GM23338 (cell line): ENCODE measurements at regions not wholly inside any gene's neighbourhood (a gene's known extent, or its start where the extent isn't known, plus 50 kb on each side); places are given as distances from the start of the nearest gene placed in this dataset.

Experiments
- ATAC-seq: fragments of 200-7000 bp; cut with Tn5 transposase; 3 replicates; pipeline ENCODE4 v1.9.1; 2020
- DNase-seq: peaks from one replicate; pipeline ENCODE4 v3.0.0-alpha.2; 2015; ENCODE audit warnings: low spot score
- H2AFZ ChIP-seq: fragments of 200-600 bp; sonication (generic); 2 replicates; pipeline ENCODE4 v1.8.0; 2016; ENCODE audit warnings: antibody characterized with exemption, mild to moderate bottlenecking, moderate library complexity
- H3F3A ChIP-seq: fragments of 200-600 bp; sonication (generic); replicated peaks from 2 replicates; pipeline ENCODE4 v1.8.0; 2017; ENCODE audit warnings: antibody characterized with exemption, mixed run types, low read depth
- H3K27ac ChIP-seq: fragments of 200-600 bp; sonication (generic); 2 replicates; pipeline ENCODE4 v1.6.1; 2016; ENCODE audit warnings: low read depth
- H3K27me3 ChIP-seq: fragments of 200-600 bp; sonication (generic); 2 replicates; pipeline ENCODE4 v1.8.0; 2016; ENCODE audit warnings: mild to moderate bottlenecking, mixed run types, moderate library complexity; ENCODE audit not compliant: insufficient read depth
- H3K36me3 ChIP-seq: fragments of 200-600 bp; sonication (generic); 2 replicates; pipeline ENCODE4 v1.8.0; 2016; ENCODE audit warnings: mild to moderate bottlenecking; ENCODE audit not compliant: insufficient read depth
- H3K4me1 ChIP-seq: fragments of 200-600 bp; sonication (generic); 2 replicates; pipeline ENCODE4 v1.8.0; 2016; ENCODE audit warnings: mild to moderate bottlenecking, moderate library complexity; ENCODE audit not compliant: insufficient read depth
- H3K4me2 ChIP-seq: fragments of 200-600 bp; sonication (generic); 2 replicates; pipeline ENCODE4 v1.7.1; 2017; ENCODE audit warnings: mixed run types
- H3K4me3 ChIP-seq: fragments of 200-600 bp; sonication (generic); 2 replicates; pipeline ENCODE4 v1.6.1; 2016; ENCODE audit warnings: mixed run types
- H3K79me2 ChIP-seq: fragments of 200-600 bp; sonication (generic); replicated peaks from 2 replicates; pipeline ENCODE4 v1.8.0; 2017; ENCODE audit warnings: mild to moderate bottlenecking; ENCODE audit not compliant: insufficient read depth
- H3K9me2 ChIP-seq: fragments of 200-600 bp; sonication (generic); 2 replicates; pipeline ENCODE4 v1.8.0; 2017; ENCODE audit not compliant: insufficient read depth
- H4K20me1 ChIP-seq: fragments of 200-600 bp; sonication (generic); replicated peaks from 2 replicates; pipeline ENCODE4 v1.8.0; 2017; ENCODE audit warnings: mild to moderate bottlenecking; ENCODE audit not compliant: insufficient read depth
- H3K27ac Mint-ChIP-seq: 2 replicates; pipeline ENCODE4 v1.8.0; 2020; ENCODE audit warnings: inconsistent platforms, mild to moderate bottlenecking, moderate library complexity, mixed read lengths
- H3K27me3 Mint-ChIP-seq: 3 replicates; pipeline ENCODE4 v1.8.0; 2022; ENCODE audit warnings: low read depth, mild to moderate bottlenecking, moderate library complexity, mixed read lengths, inconsistent platforms; ENCODE audit not compliant: insufficient read depth, poor library complexity
- H3K36me3 Mint-ChIP-seq: 3 replicates; pipeline ENCODE4 v1.8.0; 2021; ENCODE audit warnings: low read depth, mild to moderate bottlenecking, inconsistent platforms, moderate library complexity, mixed read lengths
- H3K4me1 Mint-ChIP-seq: 3 replicates; pipeline ENCODE4 v1.8.0; 2020; ENCODE audit warnings: mild to moderate bottlenecking, inconsistent platforms, mixed read lengths
- H3K4me3 Mint-ChIP-seq: 3 replicates; pipeline ENCODE4 v1.8.0; 2021; ENCODE audit warnings: moderate library complexity, mild to moderate bottlenecking, inconsistent platforms, mixed read lengths
- H3K9me3 Mint-ChIP-seq: 3 replicates; pipeline ENCODE4 v1.8.0; 2020; ENCODE audit warnings: moderate library complexity, mild to moderate bottlenecking, inconsistent platforms, mixed read lengths
- CREB1 ChIP-seq: fragments of 250-450 bp; sonication (Bioruptor Pico); IDR thresholded peaks from 2 replicates; pipeline ENCODE4 v1.5.0; 2020; ENCODE audit warnings: low read depth, mild to moderate bottlenecking, moderate library complexity
- EZH2 ChIP-seq: fragments of 200-600 bp; sonication (generic); IDR thresholded peaks from one replicate; pipeline ENCODE4 v1.8.0; 2017; ENCODE audit warnings: antibody characterized with exemption, mild to moderate bottlenecking, low read depth; ENCODE audit not compliant: unreplicated experiment
- EZH2phosphoT487 ChIP-seq: fragments of 200-600 bp; sonication (generic); IDR thresholded peaks from one replicate; pipeline ENCODE4 v1.8.1; 2018; ENCODE audit warnings: antibody characterized with exemption; ENCODE audit not compliant: unreplicated experiment
- JUNB ChIP-seq: IDR thresholded peaks from one replicate; pipeline ENCODE4 v1.6.1; 2016; ENCODE audit warnings: antibody characterized with exemption; ENCODE audit not compliant: unreplicated experiment
- NANOG ChIP-seq: IDR thresholded peaks from 2 replicates; pipeline ENCODE4 v1.6.1; 2016; ENCODE audit warnings: antibody characterized with exemption, borderline replicate concordance
- POLR2AphosphoS5 ChIP-seq: IDR thresholded peaks from 2 replicates; pipeline ENCODE4 v1.6.1; 2016; ENCODE audit warnings: antibody characterized with exemption, low read depth
- STAT1 ChIP-seq: IDR thresholded peaks from one replicate; pipeline ENCODE4 v1.6.1; 2016; ENCODE audit warnings: antibody characterized with exemption; ENCODE audit not compliant: unreplicated experiment
- ZNF114 ChIP-seq: fragments of 250-450 bp; sonication (Bioruptor Pico); IDR thresholded peaks from 2 replicates; pipeline ENCODE4 v1.5.0; 2020; ENCODE audit warnings: mild to moderate bottlenecking, moderate library complexity
- ZNF331 ChIP-seq: fragments of 250-450 bp; sonication (Bioruptor Pico); IDR thresholded peaks from 2 replicates; pipeline ENCODE4 v1.5.0; 2020; ENCODE audit warnings: low read depth, mild to moderate bottlenecking, moderate library complexity
- TF ChIP-seq, protein P1 (sequence below): IDR thresholded peaks from one replicate; pipeline ENCODE4 v1.6.1; 2018; ENCODE audit warnings: antibody characterized with exemption; ENCODE audit not compliant: unreplicated experiment
- TF ChIP-seq, protein P2 (sequence below): fragments of 250-450 bp; sonication (Bioruptor Pico); IDR thresholded peaks from 2 replicates; pipeline ENCODE4 v1.5.0; 2020; ENCODE audit warnings: mild to moderate bottlenecking, moderate library complexity
- TF ChIP-seq, protein P3 (sequence below), 2 experiments: fragments of 200-600 bp in 1 of 2; sonication (generic) in 1 of 2; conservative IDR thresholded peaks; 2 replicates each; pipeline versions ENCODE4 v1.5.1 to v1.6.1; 2016 to 2017; ENCODE audit warnings: antibody characterized with exemption in 2 of 2, low read depth in 2 of 2, mild to moderate bottlenecking in 2 of 2, moderate library complexity in 1 of 2
- TF ChIP-seq, protein P4 (sequence below): IDR thresholded peaks from 2 replicates; pipeline ENCODE4 v1.6.1; 2016; ENCODE audit warnings: antibody characterized with exemption

DNA sequence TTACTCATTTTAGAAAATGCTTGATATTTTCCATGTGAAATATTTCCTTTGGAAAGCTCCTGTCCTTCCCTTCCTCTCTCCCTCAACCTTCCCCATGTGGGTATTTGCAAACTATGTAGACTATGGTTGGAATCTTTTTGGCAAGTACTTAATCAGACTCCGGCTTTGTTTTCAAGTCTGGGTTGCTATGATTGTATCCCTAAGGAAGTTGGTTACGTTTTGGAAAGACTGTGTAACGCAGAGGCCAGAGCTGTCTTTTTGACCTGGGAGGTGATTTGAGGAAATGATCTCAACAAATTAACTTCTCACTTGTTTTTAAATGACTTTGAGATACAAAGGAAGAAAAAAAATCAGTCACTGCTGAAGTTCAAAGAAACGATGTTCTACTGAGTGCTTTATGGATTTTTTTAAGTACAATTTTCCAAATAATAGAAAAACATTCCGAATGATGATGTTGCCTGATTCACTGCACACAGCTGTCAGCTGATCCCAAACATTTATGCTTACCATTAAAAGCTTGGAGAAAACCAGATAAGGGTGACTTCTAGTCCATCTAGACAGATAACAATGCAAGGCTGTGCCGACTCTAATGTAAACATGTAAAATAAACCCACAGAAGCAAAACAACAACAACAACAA, 145.5 kb upstream of the CELF2 start:
- Mint-ChIP-seq H3K27me3 (peaks cover 4% of the 10 kb centered on the region), H3K4me3 (no peak overlapping the region), H3K4me1 (peaks cover 19% of the 10 kb centered on the region), H3K9me3 (no peaks in the 10 kb centered on the region), H3K36me3 (no peaks in the 10 kb centered on the region), H3K27ac (no peak overlapping the region)
- H4K20me1 ChIP-seq = no peaks in the 10 kb centered on the region
- no peak overlapping the region for H2AFZ ChIP-seq
- ATAC-seq (no peak), DNase-seq (peak; percentile 46)
- TF ChIP-seq, protein P1, sequence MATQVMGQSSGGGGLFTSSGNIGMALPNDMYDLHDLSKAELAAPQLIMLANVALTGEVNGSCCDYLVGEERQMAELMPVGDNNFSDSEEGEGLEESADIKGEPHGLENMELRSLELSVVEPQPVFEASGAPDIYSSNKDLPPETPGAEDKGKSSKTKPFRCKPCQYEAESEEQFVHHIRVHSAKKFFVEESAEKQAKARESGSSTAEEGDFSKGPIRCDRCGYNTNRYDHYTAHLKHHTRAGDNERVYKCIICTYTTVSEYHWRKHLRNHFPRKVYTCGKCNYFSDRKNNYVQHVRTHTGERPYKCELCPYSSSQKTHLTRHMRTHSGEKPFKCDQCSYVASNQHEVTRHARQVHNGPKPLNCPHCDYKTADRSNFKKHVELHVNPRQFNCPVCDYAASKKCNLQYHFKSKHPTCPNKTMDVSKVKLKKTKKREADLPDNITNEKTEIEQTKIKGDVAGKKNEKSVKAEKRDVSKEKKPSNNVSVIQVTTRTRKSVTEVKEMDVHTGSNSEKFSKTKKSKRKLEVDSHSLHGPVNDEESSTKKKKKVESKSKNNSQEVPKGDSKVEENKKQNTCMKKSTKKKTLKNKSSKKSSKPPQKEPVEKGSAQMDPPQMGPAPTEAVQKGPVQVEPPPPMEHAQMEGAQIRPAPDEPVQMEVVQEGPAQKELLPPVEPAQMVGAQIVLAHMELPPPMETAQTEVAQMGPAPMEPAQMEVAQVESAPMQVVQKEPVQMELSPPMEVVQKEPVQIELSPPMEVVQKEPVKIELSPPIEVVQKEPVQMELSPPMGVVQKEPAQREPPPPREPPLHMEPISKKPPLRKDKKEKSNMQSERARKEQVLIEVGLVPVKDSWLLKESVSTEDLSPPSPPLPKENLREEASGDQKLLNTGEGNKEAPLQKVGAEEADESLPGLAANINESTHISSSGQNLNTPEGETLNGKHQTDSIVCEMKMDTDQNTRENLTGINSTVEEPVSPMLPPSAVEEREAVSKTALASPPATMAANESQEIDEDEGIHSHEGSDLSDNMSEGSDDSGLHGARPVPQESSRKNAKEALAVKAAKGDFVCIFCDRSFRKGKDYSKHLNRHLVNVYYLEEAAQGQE = no peak
- TF ChIP-seq, protein P2, sequence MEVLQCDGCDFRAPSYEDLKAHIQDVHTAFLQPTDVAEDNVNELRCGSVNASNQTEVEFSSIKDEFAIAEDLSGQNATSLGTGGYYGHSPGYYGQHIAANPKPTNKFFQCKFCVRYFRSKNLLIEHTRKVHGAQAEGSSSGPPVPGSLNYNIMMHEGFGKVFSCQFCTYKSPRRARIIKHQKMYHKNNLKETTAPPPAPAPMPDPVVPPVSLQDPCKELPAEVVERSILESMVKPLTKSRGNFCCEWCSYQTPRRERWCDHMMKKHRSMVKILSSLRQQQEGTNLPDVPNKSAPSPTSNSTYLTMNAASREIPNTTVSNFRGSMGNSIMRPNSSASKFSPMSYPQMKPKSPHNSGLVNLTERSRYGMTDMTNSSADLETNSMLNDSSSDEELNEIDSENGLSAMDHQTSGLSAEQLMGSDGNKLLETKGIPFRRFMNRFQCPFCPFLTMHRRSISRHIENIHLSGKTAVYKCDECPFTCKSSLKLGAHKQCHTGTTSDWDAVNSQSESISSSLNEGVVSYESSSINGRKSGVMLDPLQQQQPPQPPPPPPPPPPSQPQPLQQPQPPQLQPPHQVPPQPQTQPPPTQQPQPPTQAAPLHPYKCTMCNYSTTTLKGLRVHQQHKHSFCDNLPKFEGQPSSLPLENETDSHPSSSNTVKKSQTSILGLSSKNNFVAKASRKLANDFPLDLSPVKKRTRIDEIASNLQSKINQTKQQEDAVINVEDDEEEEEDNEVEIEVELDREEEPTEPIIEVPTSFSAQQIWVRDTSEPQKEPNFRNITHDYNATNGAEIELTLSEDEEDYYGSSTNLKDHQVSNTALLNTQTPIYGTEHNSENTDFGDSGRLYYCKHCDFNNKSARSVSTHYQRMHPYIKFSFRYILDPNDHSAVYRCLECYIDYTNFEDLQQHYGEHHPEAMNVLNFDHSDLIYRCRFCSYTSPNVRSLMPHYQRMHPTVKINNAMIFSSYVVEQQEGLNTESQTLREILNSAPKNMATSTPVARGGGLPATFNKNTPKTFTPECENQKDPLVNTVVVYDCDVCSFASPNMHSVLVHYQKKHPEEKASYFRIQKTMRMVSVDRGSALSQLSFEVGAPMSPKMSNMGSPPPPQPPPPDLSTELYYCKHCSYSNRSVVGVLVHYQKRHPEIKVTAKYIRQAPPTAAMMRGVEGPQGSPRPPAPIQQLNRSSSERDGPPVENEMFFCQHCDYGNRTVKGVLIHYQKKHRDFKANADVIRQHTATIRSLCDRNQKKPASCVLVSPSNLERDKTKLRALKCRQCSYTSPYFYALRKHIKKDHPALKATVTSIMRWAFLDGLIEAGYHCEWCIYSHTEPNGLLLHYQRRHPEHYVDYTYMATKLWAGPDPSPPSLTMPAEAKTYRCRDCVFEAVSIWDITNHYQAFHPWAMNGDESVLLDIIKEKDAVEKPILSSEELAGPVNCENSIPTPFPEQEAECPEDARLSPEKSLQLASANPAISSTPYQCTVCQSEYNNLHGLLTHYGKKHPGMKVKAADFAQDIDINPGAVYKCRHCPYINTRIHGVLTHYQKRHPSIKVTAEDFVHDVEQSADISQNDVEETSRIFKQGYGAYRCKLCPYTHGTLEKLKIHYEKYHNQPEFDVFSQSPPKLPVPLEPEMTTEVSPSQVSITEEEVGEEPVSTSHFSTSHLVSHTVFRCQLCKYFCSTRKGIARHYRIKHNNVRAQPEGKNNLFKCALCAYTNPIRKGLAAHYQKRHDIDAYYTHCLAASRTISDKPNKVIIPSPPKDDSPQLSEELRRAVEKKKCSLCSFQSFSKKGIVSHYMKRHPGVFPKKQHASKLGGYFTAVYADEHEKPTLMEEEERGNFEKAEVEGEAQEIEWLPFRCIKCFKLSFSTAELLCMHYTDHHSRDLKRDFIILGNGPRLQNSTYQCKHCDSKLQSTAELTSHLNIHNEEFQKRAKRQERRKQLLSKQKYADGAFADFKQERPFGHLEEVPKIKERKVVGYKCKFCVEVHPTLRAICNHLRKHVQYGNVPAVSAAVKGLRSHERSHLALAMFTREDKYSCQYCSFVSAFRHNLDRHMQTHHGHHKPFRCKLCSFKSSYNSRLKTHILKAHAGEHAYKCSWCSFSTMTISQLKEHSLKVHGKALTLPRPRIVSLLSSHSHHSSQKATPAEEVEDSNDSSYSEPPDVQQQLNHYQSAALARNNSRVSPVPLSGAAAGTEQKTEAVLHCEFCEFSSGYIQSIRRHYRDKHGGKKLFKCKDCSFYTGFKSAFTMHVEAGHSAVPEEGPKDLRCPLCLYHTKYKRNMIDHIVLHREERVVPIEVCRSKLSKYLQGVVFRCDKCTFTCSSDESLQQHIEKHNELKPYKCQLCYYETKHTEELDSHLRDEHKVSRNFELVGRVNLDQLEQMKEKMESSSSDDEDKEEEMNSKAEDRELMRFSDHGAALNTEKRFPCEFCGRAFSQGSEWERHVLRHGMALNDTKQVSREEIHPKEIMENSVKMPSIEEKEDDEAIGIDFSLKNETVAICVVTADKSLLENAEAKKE = no peak
- TF ChIP-seq STAT1 (no peak), POLR2AphosphoS5 (no peak), ZNF114 (CRISPR knock-in tag) (no peak), EZH2phosphoT487 (no peak), EZH2 (no peak), NANOG (no peak), ZNF331 (CRISPR knock-in tag) (no peak), CREB1 (no peak), JUNB (no peak)
- TF ChIP-seq, protein P3, sequence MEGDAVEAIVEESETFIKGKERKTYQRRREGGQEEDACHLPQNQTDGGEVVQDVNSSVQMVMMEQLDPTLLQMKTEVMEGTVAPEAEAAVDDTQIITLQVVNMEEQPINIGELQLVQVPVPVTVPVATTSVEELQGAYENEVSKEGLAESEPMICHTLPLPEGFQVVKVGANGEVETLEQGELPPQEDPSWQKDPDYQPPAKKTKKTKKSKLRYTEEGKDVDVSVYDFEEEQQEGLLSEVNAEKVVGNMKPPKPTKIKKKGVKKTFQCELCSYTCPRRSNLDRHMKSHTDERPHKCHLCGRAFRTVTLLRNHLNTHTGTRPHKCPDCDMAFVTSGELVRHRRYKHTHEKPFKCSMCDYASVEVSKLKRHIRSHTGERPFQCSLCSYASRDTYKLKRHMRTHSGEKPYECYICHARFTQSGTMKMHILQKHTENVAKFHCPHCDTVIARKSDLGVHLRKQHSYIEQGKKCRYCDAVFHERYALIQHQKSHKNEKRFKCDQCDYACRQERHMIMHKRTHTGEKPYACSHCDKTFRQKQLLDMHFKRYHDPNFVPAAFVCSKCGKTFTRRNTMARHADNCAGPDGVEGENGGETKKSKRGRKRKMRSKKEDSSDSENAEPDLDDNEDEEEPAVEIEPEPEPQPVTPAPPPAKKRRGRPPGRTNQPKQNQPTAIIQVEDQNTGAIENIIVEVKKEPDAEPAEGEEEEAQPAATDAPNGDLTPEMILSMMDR (conservative IDR thresholded peaks at IDR 0.05; ENCODE audit: low read depth in 2 of 2) = no peak
- TF ChIP-seq, protein P4, sequence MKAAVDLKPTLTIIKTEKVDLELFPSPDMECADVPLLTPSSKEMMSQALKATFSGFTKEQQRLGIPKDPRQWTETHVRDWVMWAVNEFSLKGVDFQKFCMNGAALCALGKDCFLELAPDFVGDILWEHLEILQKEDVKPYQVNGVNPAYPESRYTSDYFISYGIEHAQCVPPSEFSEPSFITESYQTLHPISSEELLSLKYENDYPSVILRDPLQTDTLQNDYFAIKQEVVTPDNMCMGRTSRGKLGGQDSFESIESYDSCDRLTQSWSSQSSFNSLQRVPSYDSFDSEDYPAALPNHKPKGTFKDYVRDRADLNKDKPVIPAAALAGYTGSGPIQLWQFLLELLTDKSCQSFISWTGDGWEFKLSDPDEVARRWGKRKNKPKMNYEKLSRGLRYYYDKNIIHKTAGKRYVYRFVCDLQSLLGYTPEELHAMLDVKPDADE = no peak
- 0 out of 2 replicates have a peak, but pooled peaks cover 2% of the 10 kb centered on the region for H3K9me2 ChIP-seq
- no peaks in the 10 kb centered on the region for H3K36me3 ChIP-seq
- H3K4me1 ChIP-seq = no peaks in the 10 kb centered on the region
- no peak overlapping the region for H3K4me3 ChIP-seq
- H3K4me2 ChIP-seq = no peak overlapping the region
- no peaks in the 10 kb centered on the region for H3K27me3 ChIP-seq
- no peak overlapping the region for H3K27ac ChIP-seq
- H3F3A ChIP-seq = no peaks in the 10 kb centered on the region
- no peaks in the 10 kb centered on the region for H3K79me2 ChIP-seq
